GM18519 (cell line): ENCODE measurements at regions not wholly inside any gene's neighbourhood (a gene's known extent, or its start where the extent isn't known, plus 50 kb on each side); places are given as distances from the start of the nearest gene placed in this dataset.
"Not testable (repeated sequence)": the region's sequence is repeated elsewhere in the genome, so short reads cannot be mapped to it uniquely, and the experiment has no call there.

Experiments used
- ATAC-seq: cut with Tn5 transposase; IDR thresholded peaks from one replicate; pipeline ENCODE4 v1.9.1; 2021; ENCODE audit warnings: mild to moderate bottlenecking, moderate library complexity; ENCODE audit not compliant: unreplicated experiment, low FRiP score

- ATAC-seq: no peak
Observed at GRCh38 chr4:33395731-33396485, 2675.7 kb downstream of the PCDH7 start.

GRCh38 chr4:33400504-33400903 lies 2680.3 kb downstream of the PCDH7 start:
- ATAC-seq: no peak

GRCh38 chr4:33407496-33407895 lies 2687.3 kb downstream of the PCDH7 start:
- ATAC-seq: no peak

GRCh38 chr4:33411182-33411581 lies 2691.0 kb downstream of the PCDH7 start:
- no peak for ATAC-seq

GRCh38 chr4:33421887-33422286 lies 2701.7 kb downstream of the PCDH7 start:
- no peak for ATAC-seq

- ATAC-seq: no peak
Observed at GRCh38 chr4:33422656-33423055, 2702.5 kb downstream of the PCDH7 start.

- ATAC-seq: no peak
Observed at GRCh38 chr4:33425936-33426335, 2705.8 kb downstream of the PCDH7 start.

- no peak for ATAC-seq
Observed at GRCh38 chr4:33427676-33428075, 2707.5 kb downstream of the PCDH7 start.

- ATAC-seq: no peak
Observed at GRCh38 chr4:33429971-33430370, 2709.8 kb downstream of the PCDH7 start.

GRCh38 chr4:33437406-33437805 lies 2717.2 kb downstream of the PCDH7 start:
- ATAC-seq: no peak

- ATAC-seq: no peak
Observed at GRCh38 chr4:33446953-33447352, 2726.8 kb downstream of the PCDH7 start.

GRCh38 chr4:33448948-33449347 lies 2728.8 kb downstream of the PCDH7 start:
- no peak for ATAC-seq

GRCh38 chr4:33453436-33453835 lies 2733.3 kb downstream of the PCDH7 start:
- ATAC-seq: no peak

GRCh38 chr4:33453916-33454315 lies 2733.7 kb downstream of the PCDH7 start:
- ATAC-seq: no peak

GRCh38 chr4:33465565-33465964 lies 2745.4 kb downstream of the PCDH7 start:
- no peak for ATAC-seq

GRCh38 chr4:33467291-33467690 lies 2747.1 kb downstream of the PCDH7 start:
- no peak for ATAC-seq

- no peak for ATAC-seq
Observed at GRCh38 chr4:33470805-33471204, 2750.6 kb downstream of the PCDH7 start.

- ATAC-seq: no peak
Observed at GRCh38 chr4:33477715-33478114, 2757.5 kb downstream of the PCDH7 start.

GRCh38 chr4:33482773-33483172 lies 2761.5 kb downstream of the ARAP2 start:
- no peak for ATAC-seq

- ATAC-seq: no peak
Observed at GRCh38 chr4:33485111-33485510, 2759.2 kb downstream of the ARAP2 start.

GRCh38 chr4:33493231-33493630 lies 2751.1 kb downstream of the ARAP2 start:
- no peak for ATAC-seq

GRCh38 chr4:33494150-33494549 lies 2750.2 kb downstream of the ARAP2 start:
- ATAC-seq: no peak

GRCh38 chr4:33501587-33501986 lies 2742.7 kb downstream of the ARAP2 start:
- ATAC-seq: not testable (repeated sequence)
